SU-DHL-6 (cell line): ENCODE measurements at regions not wholly inside any gene's neighbourhood (a gene's known extent, or its start where the extent isn't known, plus 50 kb on each side); places are given as distances from the start of the nearest gene placed in this dataset.

Source experiments
- H2AFZ ChIP-seq: fragments of 200-600 bp; sonication (generic); 2 replicates; pipeline ENCODE4 v1.6.1; 2014; ENCODE audit warnings: low read depth, mild to moderate bottlenecking, moderate library complexity, mixed read lengths, antibody characterized with exemption, low read length; ENCODE audit not compliant: severe bottlenecking
- H3F3A ChIP-seq: fragments of 200-600 bp; shearing (Covaris generic); 2 replicates; pipeline ENCODE4 v1.6.0; 2016; ENCODE audit warnings: antibody characterized with exemption, mild to moderate bottlenecking; ENCODE audit not compliant: insufficient read depth
- H3K27ac ChIP-seq: fragments of 200-600 bp; sonication (generic); 2 replicates; pipeline ENCODE4 v1.5.1; 2016; ENCODE audit warnings: low read depth, mild to moderate bottlenecking, low read length, moderate library complexity, mixed read lengths
- H3K27me3 ChIP-seq: fragments of 200-600 bp; sonication (generic), shearing (Covaris generic); 2 replicates; pipeline ENCODE4 v1.6.0; 2014; ENCODE audit warnings: mild to moderate bottlenecking, low read length
- H3K36me3 ChIP-seq: fragments of 200-600 bp; sonication (generic); 2 replicates; pipeline ENCODE4 v1.6.1; 2014; ENCODE audit warnings: mild to moderate bottlenecking, low read length, mixed read lengths
- H3K4me2 ChIP-seq: fragments of 300-600, 200-600 bp; shearing (Covaris generic), sonication (generic); 2 replicates; pipeline ENCODE4 v1.6.0; 2014; ENCODE audit warnings: low read length, low read depth, mild to moderate bottlenecking; ENCODE audit not compliant: poor library complexity, severe bottlenecking
- H3K4me3 ChIP-seq: fragments of 200-600 bp; sonication (generic); 2 replicates; pipeline ENCODE4 v1.5.1; 2014; ENCODE audit warnings: antibody characterized with exemption, low read length, mild to moderate bottlenecking, mixed read lengths; ENCODE audit not compliant: insufficient read depth, poor library complexity, severe bottlenecking
- H3K79me2 ChIP-seq: fragments of 200-600 bp; sonication (generic); 2 replicates; pipeline ENCODE4 v1.6.1; 2014; ENCODE audit warnings: mild to moderate bottlenecking, low read length, moderate library complexity; ENCODE audit not compliant: insufficient read depth
- H3K9ac ChIP-seq: fragments of 200-600 bp; sonication (generic); 2 replicates; pipeline ENCODE4 v1.7.0; 2014; ENCODE audit warnings: mild to moderate bottlenecking, low read length
- H3K9me2 ChIP-seq: fragments of 200-600 bp; sonication (generic); replicated peaks from 2 replicates; pipeline ENCODE4 v1.6.1; 2014; ENCODE audit warnings: low read length; ENCODE audit not compliant: insufficient read depth
- H3K9me3 ChIP-seq: fragments of 200-600 bp; sonication (generic); 2 replicates; pipeline ENCODE4 v1.6.1; 2014; ENCODE audit warnings: low read length, mixed read lengths; ENCODE audit not compliant: insufficient read depth
- H4K20me1 ChIP-seq: fragments of 200-600 bp; sonication (generic); 2 replicates; pipeline ENCODE4 v1.6.1; 2014; ENCODE audit warnings: low read depth, mild to moderate bottlenecking, antibody characterized with exemption, low read length, moderate library complexity, mixed read lengths
- EZH2phosphoT487 ChIP-seq: fragments of 200-600 bp; sonication (generic), shearing (Covaris generic); conservative IDR thresholded peaks from 2 replicates; pipeline ENCODE4 v1.6.1; 2018; ENCODE audit warnings: mild to moderate bottlenecking, antibody characterized with exemption, low read length, moderate library complexity, mixed read lengths
- TF ChIP-seq, protein P1 (sequence below): fragments of 200-600 bp; sonication (generic); IDR thresholded peaks from one replicate; pipeline ENCODE4 v1.5.1; 2017; ENCODE audit warnings: antibody characterized with exemption, mild to moderate bottlenecking, low read length, moderate library complexity; ENCODE audit not compliant: insufficient read depth, poor library complexity, severe bottlenecking

DNA sequence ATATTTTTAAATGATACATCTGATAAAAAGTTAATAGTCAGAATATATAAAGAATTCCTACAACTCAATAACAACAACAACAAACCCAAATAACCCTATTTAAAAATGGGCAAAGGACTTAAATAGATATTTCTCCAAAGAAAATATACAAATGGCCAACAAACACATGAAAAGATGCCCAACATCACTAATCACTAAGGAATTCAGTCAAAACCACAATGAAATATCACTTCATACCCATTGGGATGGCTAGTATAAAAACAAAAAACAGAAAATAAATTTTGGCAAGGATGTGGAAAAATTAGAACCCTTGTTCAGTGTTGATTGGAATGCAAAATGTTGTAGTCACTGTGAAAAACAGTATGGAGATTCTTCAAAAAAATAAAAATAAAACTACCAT, 184.8 kb upstream of the RAB4A start:
- Histone ChIP-seq H4K20me1 (no peaks in the 10 kb centered on the region), H3K9me2 (no peaks in the 10 kb centered on the region), H3K4me2 (no peak overlapping the region), H3K4me3 (no peak overlapping the region), H3F3A (no peaks in the 10 kb centered on the region), H3K79me2 (no peaks in the 10 kb centered on the region), H3K9ac (no peak overlapping the region), H3K27me3 (no peaks in the 10 kb centered on the region; the same call in 1 of the 2 replicates), H3K9me3 (peaks cover 5% of the 10 kb centered on the region; the same call in 1 of the 2 replicates), H3K27ac (no peak overlapping the region), H2AFZ (no peak overlapping the region), H3K36me3 (no peaks in the 10 kb centered on the region)
- TF ChIP-seq EZH2phosphoT487 = no peak
- TF ChIP-seq, protein P1, sequence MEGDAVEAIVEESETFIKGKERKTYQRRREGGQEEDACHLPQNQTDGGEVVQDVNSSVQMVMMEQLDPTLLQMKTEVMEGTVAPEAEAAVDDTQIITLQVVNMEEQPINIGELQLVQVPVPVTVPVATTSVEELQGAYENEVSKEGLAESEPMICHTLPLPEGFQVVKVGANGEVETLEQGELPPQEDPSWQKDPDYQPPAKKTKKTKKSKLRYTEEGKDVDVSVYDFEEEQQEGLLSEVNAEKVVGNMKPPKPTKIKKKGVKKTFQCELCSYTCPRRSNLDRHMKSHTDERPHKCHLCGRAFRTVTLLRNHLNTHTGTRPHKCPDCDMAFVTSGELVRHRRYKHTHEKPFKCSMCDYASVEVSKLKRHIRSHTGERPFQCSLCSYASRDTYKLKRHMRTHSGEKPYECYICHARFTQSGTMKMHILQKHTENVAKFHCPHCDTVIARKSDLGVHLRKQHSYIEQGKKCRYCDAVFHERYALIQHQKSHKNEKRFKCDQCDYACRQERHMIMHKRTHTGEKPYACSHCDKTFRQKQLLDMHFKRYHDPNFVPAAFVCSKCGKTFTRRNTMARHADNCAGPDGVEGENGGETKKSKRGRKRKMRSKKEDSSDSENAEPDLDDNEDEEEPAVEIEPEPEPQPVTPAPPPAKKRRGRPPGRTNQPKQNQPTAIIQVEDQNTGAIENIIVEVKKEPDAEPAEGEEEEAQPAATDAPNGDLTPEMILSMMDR = no peak

DNA sequence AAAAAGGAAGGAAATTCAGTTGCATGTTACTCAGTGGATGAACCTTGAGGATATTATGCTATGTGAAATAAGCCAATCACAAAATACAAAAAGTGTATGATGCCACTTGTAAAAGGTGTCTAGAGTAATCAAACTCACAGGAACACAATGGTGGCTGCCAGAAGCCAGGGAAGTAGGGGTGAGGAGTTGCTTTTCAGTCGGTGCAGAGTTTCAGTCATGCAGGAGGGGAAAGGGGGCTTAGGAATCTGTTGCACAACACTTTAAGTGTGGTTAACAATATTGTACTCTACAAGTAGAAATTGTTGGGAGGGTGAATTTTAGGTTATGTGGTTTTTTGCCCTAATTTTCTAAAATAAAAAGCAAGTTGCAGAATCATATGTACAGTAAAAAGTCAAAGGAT, 184.2 kb upstream of the RAB4A start:
- H3K79me2 ChIP-seq = no peaks in the 10 kb centered on the region
- H3K4me2 ChIP-seq = no peak overlapping the region
- H3K9me3 ChIP-seq = peaks cover 5% of the 10 kb centered on the region; the same call in 1 of the 2 replicates
- no peak for TF ChIP-seq EZH2phosphoT487
- TF ChIP-seq, protein P1 = no peak
- no peak overlapping the region for H3K9ac ChIP-seq
- no peaks in the 10 kb centered on the region for H3F3A ChIP-seq
- H3K27ac ChIP-seq = no peak overlapping the region
- H3K4me3 ChIP-seq = no peak overlapping the region
- no peaks in the 10 kb centered on the region for H3K36me3 ChIP-seq
- H3K27me3 ChIP-seq = no peaks in the 10 kb centered on the region; the same call in 1 of the 2 replicates
- no peak overlapping the region for H2AFZ ChIP-seq
- no peaks in the 10 kb centered on the region for H4K20me1 ChIP-seq
- H3K9me2 ChIP-seq = no peaks in the 10 kb centered on the region

DNA sequence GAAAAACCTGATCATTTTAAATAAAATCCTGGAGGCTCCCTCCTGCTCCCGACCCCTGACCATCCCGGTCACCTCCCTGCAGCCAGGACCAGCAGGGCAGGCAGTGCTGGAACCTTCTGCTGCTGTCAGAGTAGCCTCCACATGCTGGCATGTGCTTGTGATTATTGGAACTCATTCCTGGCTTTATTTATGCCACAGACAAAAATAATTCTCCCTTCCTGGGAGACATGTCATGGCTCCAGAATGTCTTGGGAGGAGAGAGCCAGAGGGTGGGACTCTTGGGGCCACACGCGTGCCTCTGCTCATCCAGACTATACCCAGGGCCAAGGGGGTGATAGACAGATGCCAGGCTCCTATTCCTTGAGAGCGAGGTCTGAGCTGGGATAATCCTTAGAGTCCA, 183.6 kb upstream of the RAB4A start:
- TF ChIP-seq, protein P1 = no peak
- TF ChIP-seq EZH2phosphoT487 = no peak
- H3F3A ChIP-seq = no peaks in the 10 kb centered on the region
- H3K79me2 ChIP-seq = no peaks in the 10 kb centered on the region
- no peak overlapping the region for H3K4me3 ChIP-seq
- H3K9ac ChIP-seq = no peak overlapping the region
- H3K27me3 ChIP-seq = no peaks in the 10 kb centered on the region; the same call in 1 of the 2 replicates
- H2AFZ ChIP-seq = no peak overlapping the region
- H3K9me2 ChIP-seq = no peaks in the 10 kb centered on the region
- H3K9me3 ChIP-seq = peaks cover 5% of the 10 kb centered on the region; the same call in 1 of the 2 replicates
- no peaks in the 10 kb centered on the region for H3K36me3 ChIP-seq
- no peaks in the 10 kb centered on the region for H4K20me1 ChIP-seq
- H3K27ac ChIP-seq = no peak overlapping the region
- no peak overlapping the region for H3K4me2 ChIP-seq

DNA sequence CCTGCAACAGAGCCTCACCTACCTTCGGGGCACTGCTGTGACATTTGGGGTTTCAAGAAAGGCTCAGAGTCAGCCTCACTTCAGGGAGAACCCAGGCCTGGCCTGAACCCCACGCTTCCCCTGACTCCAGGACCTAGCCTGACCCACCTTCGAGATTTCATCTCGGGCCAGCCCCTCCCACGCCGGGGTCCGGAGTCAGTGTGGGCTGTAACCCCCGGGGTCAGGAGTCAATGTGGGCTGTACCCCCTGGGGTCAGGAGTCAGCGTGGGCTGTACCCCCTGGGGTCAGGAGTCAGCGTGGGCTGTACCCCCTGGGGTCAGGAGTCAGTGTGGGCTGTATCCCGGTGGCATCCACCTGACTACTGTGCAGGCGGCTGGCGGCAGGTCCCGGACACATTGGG, 183.0 kb upstream of the RAB4A start:
- Histone ChIP-seq H3K9me3 (peaks cover 5% of the 10 kb centered on the region; the same call in 1 of the 2 replicates), H2AFZ (no peak overlapping the region), H3K9ac (no peak overlapping the region), H3K27me3 (no peaks in the 10 kb centered on the region; the same call in 1 of the 2 replicates), H3K36me3 (no peaks in the 10 kb centered on the region), H3F3A (no peaks in the 10 kb centered on the region), H3K4me2 (no peak overlapping the region), H3K79me2 (no peaks in the 10 kb centered on the region), H4K20me1 (no peaks in the 10 kb centered on the region), H3K9me2 (no peaks in the 10 kb centered on the region), H3K27ac (no peak overlapping the region), H3K4me3 (no peak overlapping the region)
- TF ChIP-seq EZH2phosphoT487 = no peak
- TF ChIP-seq, protein P1 = no peak
